Neural cell (in vitro differentiated cells): ENCODE measurements at regions not wholly inside any gene's neighbourhood (a gene's known extent, or its start where the extent isn't known, plus 50 kb on each side); places are given as distances from the start of the nearest gene placed in this dataset.

Experiments
- H2AFZ ChIP-seq: fragments of 200-600, 300-800 bp; sonication (generic), shearing (Covaris generic); 2 replicates; pipeline ENCODE4 v1.6.0; 2014; ENCODE audit warnings: low read depth, mild to moderate bottlenecking, antibody characterized with exemption, low read length, moderate library complexity
- H3F3A ChIP-seq: fragments of 200-600 bp; shearing (Covaris generic); 2 replicates; pipeline ENCODE4 v1.6.1; 2016; ENCODE audit warnings: mild to moderate bottlenecking, moderate library complexity, mixed read lengths, antibody characterized with exemption, low read length; ENCODE audit not compliant: insufficient read depth, poor library complexity, severe bottlenecking
- H3K27ac ChIP-seq: fragments of 200-600, 300-800 bp; sonication (generic), shearing (Covaris generic); 2 replicates; pipeline ENCODE4 v1.5.1; 2014; ENCODE audit warnings: mild to moderate bottlenecking, low read length, moderate library complexity
- H3K27me3 ChIP-seq: fragments of 300-800, 200-600 bp; sonication (generic), shearing (Covaris generic); 2 replicates; pipeline ENCODE4 v1.6.0; 2014; ENCODE audit warnings: mild to moderate bottlenecking, low read depth, low read length, moderate library complexity; ENCODE audit not compliant: insufficient read depth
- H3K36me3 ChIP-seq: fragments of 300-800, 200-600 bp; sonication (generic), shearing (Covaris generic); 2 replicates; pipeline ENCODE4 v1.5.1; 2014; ENCODE audit warnings: mild to moderate bottlenecking, antibody characterized with exemption, low read length, moderate library complexity; ENCODE audit not compliant: insufficient read depth
- H3K4me2 ChIP-seq: fragments of 300-800, 200-600 bp; sonication (generic), shearing (Covaris generic); 2 replicates; pipeline ENCODE4 v1.6.0; 2014; ENCODE audit warnings: mild to moderate bottlenecking, low read length
- H3K4me3 ChIP-seq: fragments of 300-800, 200-600 bp; sonication (generic), shearing (Covaris generic); 2 replicates; pipeline ENCODE4 v1.5.1; 2014; ENCODE audit warnings: mild to moderate bottlenecking, low read length, moderate library complexity
- H3K79me2 ChIP-seq: fragments of 200-600 bp; shearing (Covaris generic); replicated peaks from 2 replicates; pipeline ENCODE4 v1.6.0; 2014; ENCODE audit warnings: mild to moderate bottlenecking, low read length, moderate library complexity; ENCODE audit not compliant: insufficient read depth
- H3K9ac ChIP-seq: fragments of 300-800, 200-600 bp; sonication (generic), shearing (Covaris generic); 2 replicates; pipeline ENCODE4 v1.6.1; 2016; ENCODE audit warnings: mild to moderate bottlenecking, low read length, mixed read lengths
- H3K9me2 ChIP-seq: fragments of 200-600 bp; shearing (Covaris generic); 2 replicates; pipeline ENCODE4 v1.6.1; 2016; ENCODE audit warnings: mild to moderate bottlenecking, low read length, mixed read lengths; ENCODE audit not compliant: insufficient read depth
- H3K9me3 ChIP-seq: fragments of 200-600, 300-800 bp; sonication (generic), shearing (Covaris generic); 2 replicates; pipeline ENCODE4 v1.6.1; 2016; ENCODE audit warnings: mild to moderate bottlenecking, mixed run types, low read length, moderate library complexity, mixed read lengths
- H4K20me1 ChIP-seq: fragments of 200-600 bp; shearing (Covaris generic); 2 replicates; pipeline ENCODE4 v1.6.1; 2016; ENCODE audit warnings: mild to moderate bottlenecking, mixed run types; ENCODE audit not compliant: insufficient read depth
- CTCF ChIP-seq: fragments of 450-650 bp; IDR thresholded peaks from 2 replicates; pipeline ENCODE4 v1.5.1; 2014; ENCODE audit warnings: antibody characterized with exemption, mild to moderate bottlenecking, moderate library complexity; ENCODE audit not compliant: poor library complexity, severe bottlenecking
- EP300 ChIP-seq: fragments of 450-650 bp; conservative IDR thresholded peaks from 2 replicates; pipeline ENCODE4 v1.6.1; 2014; ENCODE audit warnings: antibody characterized with exemption, mild to moderate bottlenecking, moderate library complexity; ENCODE audit not compliant: poor library complexity, severe bottlenecking
- EZH2 ChIP-seq: fragments of 200-600, 300-800 bp; shearing (Covaris generic), sonication (generic); IDR thresholded peaks from 2 replicates; pipeline ENCODE4 v1.6.1; 2014; ENCODE audit warnings: antibody characterized with exemption, low read length, borderline replicate concordance, mild to moderate bottlenecking; ENCODE audit not compliant: insufficient read depth, poor library complexity, severe bottlenecking
- MXI1 ChIP-seq: fragments of 450-650 bp; conservative IDR thresholded peaks from 2 replicates; pipeline ENCODE4 v1.6.1; 2014; ENCODE audit warnings: antibody characterized with exemption, mild to moderate bottlenecking; ENCODE audit not compliant: poor library complexity, severe bottlenecking
- POLR2AphosphoS5 ChIP-seq: IDR thresholded peaks from 2 replicates; pipeline ENCODE4 v1.6.1; 2012
- RAD21 ChIP-seq: fragments of 450-650 bp; conservative IDR thresholded peaks from 2 replicates; pipeline ENCODE4 v1.6.1; 2014; ENCODE audit warnings: antibody characterized with exemption, mild to moderate bottlenecking, moderate library complexity
- REST ChIP-seq: IDR thresholded peaks from 2 replicates; pipeline ENCODE4 v1.6.1; 2012; ENCODE audit warnings: borderline replicate concordance
- SMC3 ChIP-seq: fragments of 450-650 bp; conservative IDR thresholded peaks from 2 replicates; pipeline ENCODE4 v1.6.1; 2014; ENCODE audit warnings: antibody characterized with exemption, mild to moderate bottlenecking, moderate library complexity; ENCODE audit not compliant: poor library complexity
- TAF1 ChIP-seq: IDR thresholded peaks from 2 replicates; pipeline ENCODE4 v1.6.1; 2012; ENCODE audit warnings: low read depth

GRCh38 chr18:2083691-2084090, 487.6 kb downstream of the METTL4 start:
- Histone ChIP-seq H2AFZ (no peak overlapping the region), H3K27ac (no peak overlapping the region), H3K4me3 (no peak overlapping the region), H3K9me2 (no peaks in the 10 kb centered on the region), H3F3A (no peaks in the 10 kb centered on the region), H3K79me2 (no peaks in the 10 kb centered on the region), H4K20me1 (no peaks in the 10 kb centered on the region), H3K9me3 (no peaks in the 10 kb centered on the region), H3K9ac (no peak overlapping the region), H3K27me3 (no peaks in the 10 kb centered on the region), H3K36me3 (no peaks in the 10 kb centered on the region), H3K4me2 (no peak overlapping the region)
- no peak for TF ChIP-seq CTCF

GRCh38 chr18:2086439-2086838, 484.9 kb downstream of the METTL4 start:
- Histone ChIP-seq H3K9me3 (no peaks in the 10 kb centered on the region), H4K20me1 (no peaks in the 10 kb centered on the region), H3K36me3 (no peaks in the 10 kb centered on the region), H2AFZ (no peak overlapping the region), H3K9me2 (no peaks in the 10 kb centered on the region), H3K9ac (no peak overlapping the region), H3K4me2 (no peak overlapping the region), H3K27ac (no peak overlapping the region), H3K79me2 (no peaks in the 10 kb centered on the region), H3K27me3 (no peaks in the 10 kb centered on the region), H3K4me3 (no peak overlapping the region), H3F3A (no peaks in the 10 kb centered on the region)
- TF ChIP-seq EZH2 (no peak), TAF1 (no peak), EP300 (no peak), RAD21 (no peak), MXI1 (no peak), POLR2AphosphoS5 (no peak), SMC3 (no peak), CTCF (no peak), REST (no peak)
